Smooth muscle cell (in vitro differentiated cells): ENCODE measurements at regions not wholly inside any gene's neighbourhood (a gene's known extent, or its start where the extent isn't known, plus 50 kb on each side); places are given as distances from the start of the nearest gene placed in this dataset.

Source experiments
- DNase-seq: peaks from one replicate; lab custom pipeline; 2025; ENCODE audit not compliant: unreplicated experiment; lab: John Stamatoyannopoulos, UW
- H2AFZ ChIP-seq: fragments of 200-600 bp; sonication (generic); 2 replicates; pipeline ENCODE4 v1.6.0; 2016; ENCODE audit warnings: antibody characterized with exemption, low read depth, mild to moderate bottlenecking
- H3F3A ChIP-seq: fragments of 200-600 bp; sonication (generic); 2 replicates; pipeline ENCODE4 v1.6.0; 2017; ENCODE audit warnings: antibody characterized with exemption, low read depth
- H3K27ac ChIP-seq: fragments of 200-600 bp; sonication (generic); 2 replicates; pipeline ENCODE4 v1.5.1; 2016; ENCODE audit warnings: low read depth, mild to moderate bottlenecking
- H3K27me3 ChIP-seq: fragments of 200-600 bp; sonication (generic); 2 replicates; pipeline ENCODE4 v1.6.1; 2016; ENCODE audit warnings: low read depth, mild to moderate bottlenecking
- H3K36me3 ChIP-seq: fragments of 200-600 bp; sonication (generic); 2 replicates; pipeline ENCODE4 v1.5.1; 2016; ENCODE audit warnings: low read depth
- H3K4me1 ChIP-seq: fragments of 200-600 bp; sonication (generic); 2 replicates; pipeline ENCODE4 v1.5.1; 2016; ENCODE audit warnings: low read depth
- H3K4me2 ChIP-seq: fragments of 200-600 bp; sonication (generic); 2 replicates; pipeline ENCODE4 v1.6.0; 2016; ENCODE audit warnings: mild to moderate bottlenecking
- H3K4me3 ChIP-seq: fragments of 200-600 bp; sonication (generic); 2 replicates; pipeline ENCODE4 v1.5.1; 2016; ENCODE audit warnings: mild to moderate bottlenecking
- H3K79me2 ChIP-seq: fragments of 200-600 bp; sonication (generic); 2 replicates; pipeline ENCODE4 v1.6.0; 2016; ENCODE audit warnings: low read depth, mild to moderate bottlenecking
- H3K9ac ChIP-seq: fragments of 200-600 bp; sonication (generic); 2 replicates; pipeline ENCODE4 v1.6.0; 2016; ENCODE audit warnings: low read depth
- H3K9me3 ChIP-seq: fragments of 200-600 bp; sonication (generic); replicated peaks from 2 replicates; pipeline ENCODE4 v1.5.1; 2016; ENCODE audit warnings: low read depth
- H4K20me1 ChIP-seq: fragments of 200-600 bp; sonication (generic); 2 replicates; pipeline ENCODE4 v1.6.0; 2016; ENCODE audit warnings: low read depth
- CTCF ChIP-seq: fragments of 200-600 bp; sonication (generic); IDR thresholded peaks from 2 replicates; pipeline ENCODE4 v1.5.1; 2017; ENCODE audit warnings: borderline replicate concordance, mild to moderate bottlenecking, antibody characterized with exemption; ENCODE audit not compliant: insufficient read depth, poor library complexity, severe bottlenecking
- WGBS: methylation state at CpG from one replicate; pipeline ENCODE4 v1.1.7; 2016; ENCODE audit warnings: low lambda C conversion rate; 5-methylcytosine and 5-hydroxymethylcytosine counted together

GRCh38 chr1:167161242-167161641 lies 59.4 kb upstream of the POU2F1 start:
- H3K27ac ChIP-seq, result peak overlapping the region; percentile 61

GRCh38 chr1:167161762-167162161 lies 58.9 kb upstream of the POU2F1 start:
- DNase-seq, result no peak
- peaks cover 27% of the 10 kb centered on the region for H3K4me1 ChIP-seq
- H3K36me3 ChIP-seq, result no peaks in the 10 kb centered on the region
- no peaks in the 10 kb centered on the region for H3K9me3 ChIP-seq
- 91% methylated on average over 4 of the region's 4 CpGs for WGBS
- no peak for TF ChIP-seq CTCF
- peaks cover 3% of the 10 kb centered on the region for H3F3A ChIP-seq
- no peak overlapping the region for H3K4me2 ChIP-seq
- no peaks in the 10 kb centered on the region for H4K20me1 ChIP-seq
- H3K4me3 ChIP-seq, result no peak overlapping the region
- H3K27me3 ChIP-seq, result no peaks in the 10 kb centered on the region
- no peak overlapping the region for H2AFZ ChIP-seq
- no peaks in the 10 kb centered on the region for H3K79me2 ChIP-seq
- peak overlapping the region; percentile 54 for H3K27ac ChIP-seq
- no peak overlapping the region for H3K9ac ChIP-seq

More at GRCh38 chr1:167161242-167161641, 59.4 kb upstream of the POU2F1 start:
- peaks cover 23% of the 10 kb centered on the region for H3K4me1 ChIP-seq
- no peak overlapping the region for H2AFZ ChIP-seq
- DNase-seq, result no peak
- no peak overlapping the region for H3K4me3 ChIP-seq
- no peaks in the 10 kb centered on the region for H3K9me3 ChIP-seq
- peaks cover 3% of the 10 kb centered on the region for H3F3A ChIP-seq
- H4K20me1 ChIP-seq, result no peaks in the 10 kb centered on the region
- H3K9ac ChIP-seq, result no peak overlapping the region
- H3K79me2 ChIP-seq, result no peaks in the 10 kb centered on the region
- H3K36me3 ChIP-seq, result no peaks in the 10 kb centered on the region
- WGBS, result 45% methylated on average over 5 of the region's 5 CpGs
- no peak overlapping the region for H3K4me2 ChIP-seq
- no peak for TF ChIP-seq CTCF
- H3K27me3 ChIP-seq, result no peaks in the 10 kb centered on the region

GRCh38 chr1:167165219-167165618 lies 55.5 kb upstream of the POU2F1 start:
- H3F3A ChIP-seq, result peaks cover 6% of the 10 kb centered on the region
- no peaks in the 10 kb centered on the region for H3K79me2 ChIP-seq
- TF ChIP-seq CTCF, result no peak
- H2AFZ ChIP-seq, result no peak overlapping the region
- no peak overlapping the region for H3K27ac ChIP-seq
- H4K20me1 ChIP-seq, result no peaks in the 10 kb centered on the region
- H3K9me3 ChIP-seq, result no peaks in the 10 kb centered on the region
- H3K4me1 ChIP-seq, result peaks cover 33% of the 10 kb centered on the region
- no peak overlapping the region for H3K9ac ChIP-seq
- H3K4me3 ChIP-seq, result no peak overlapping the region
- H3K4me2 ChIP-seq, result peak overlapping the region; percentile 71
- no peak for DNase-seq
- H3K36me3 ChIP-seq, result no peaks in the 10 kb centered on the region
- H3K27me3 ChIP-seq, result no peaks in the 10 kb centered on the region
- 90% methylated on average over 2 of the region's 2 CpGs for WGBS

GRCh38 chr1:167165948-167166689 lies 54.6 kb upstream of the POU2F1 start:
- H3K4me3 ChIP-seq, result peak overlapping the region; percentile 11
- H2AFZ ChIP-seq, result peak overlapping the region; percentile 19
- H3K27ac ChIP-seq, result peak overlapping the region; percentile 51
- no peaks in the 10 kb centered on the region for H3K9me3 ChIP-seq
- no peaks in the 10 kb centered on the region for H3K79me2 ChIP-seq
- WGBS, result 7% methylated on average over 14 of the region's 14 CpGs
- H3K36me3 ChIP-seq, result no peaks in the 10 kb centered on the region
- H3K27me3 ChIP-seq, result no peaks in the 10 kb centered on the region
- peaks cover 33% of the 10 kb centered on the region for H3K4me1 ChIP-seq
- peaks cover 6% of the 10 kb centered on the region for H3F3A ChIP-seq
- H4K20me1 ChIP-seq, result no peaks in the 10 kb centered on the region
- no peak for TF ChIP-seq CTCF
- no peak overlapping the region for H3K9ac ChIP-seq
- peak overlapping the region; percentile 71 for H3K4me2 ChIP-seq
- peak; percentile 8 for DNase-seq
